HG03457 (cell line): ENCODE measurements at regions not wholly inside any gene's neighbourhood (a gene's known extent, or its start where the extent isn't known, plus 50 kb on each side); places are given as distances from the start of the nearest gene placed in this dataset.
A peak's percentile ranks its signal among the peaks of the same experiment; 100 is the strongest.

Source experiments
- ATAC-seq: cut with Tn5 transposase; IDR thresholded peaks from one replicate; pipeline ENCODE4 v1.9.1; 2021; ENCODE audit warnings: moderate number of reproducible peaks; ENCODE audit not compliant: unreplicated experiment

- no peak for ATAC-seq
Measured at GRCh38 chr6:121810158-121811032, 374.9 kb downstream of the GJA1 start.

- ATAC-seq: no peak
Measured at GRCh38 chr6:121811106-121811505, 375.7 kb downstream of the GJA1 start.

- no peak for ATAC-seq
Measured at GRCh38 chr6:121816361-121816760, 380.9 kb downstream of the GJA1 start.

GRCh38 chr6:121816906-121817540 lies 381.6 kb downstream of the GJA1 start:
- ATAC-seq: no peak

- ATAC-seq: no peak
Measured at GRCh38 chr6:121823437-121823851, 388.0 kb downstream of the GJA1 start.

GRCh38 chr6:121826156-121826810 lies 390.8 kb downstream of the GJA1 start:
- ATAC-seq: no peak

GRCh38 chr6:121828146-121828886 lies 392.9 kb downstream of the GJA1 start:
- no peak for ATAC-seq

- ATAC-seq: no peak
Measured at GRCh38 chr6:121830736-121831135, 395.3 kb downstream of the GJA1 start.

- no peak for ATAC-seq
Measured at GRCh38 chr6:121835662-121836061, 400.2 kb downstream of the GJA1 start.

GRCh38 chr6:121837545-121838229 lies 402.2 kb downstream of the GJA1 start:
- no peak for ATAC-seq

- ATAC-seq: no peak
Measured at GRCh38 chr6:121838842-121839241, 403.4 kb downstream of the GJA1 start.

- ATAC-seq: no peak
Measured at GRCh38 chr6:121839896-121840295, 404.4 kb downstream of the GJA1 start.

- no peak for ATAC-seq
Measured at GRCh38 chr6:121844898-121845297, 409.5 kb downstream of the GJA1 start.

- no peak for ATAC-seq
Measured at GRCh38 chr6:121847806-121848522, 412.5 kb downstream of the GJA1 start.

GRCh38 chr6:121848523-121849255 lies 413.2 kb downstream of the GJA1 start:
- no peak for ATAC-seq

GRCh38 chr6:121849477-121849876 lies 414.0 kb downstream of the GJA1 start:
- peak; percentile 95 for ATAC-seq

GRCh38 chr6:121851056-121851455 lies 415.6 kb downstream of the GJA1 start:
- ATAC-seq: no peak

GRCh38 chr6:121853686-121854085 lies 418.2 kb downstream of the GJA1 start:
- ATAC-seq: no peak

GRCh38 chr6:121855521-121855920 lies 420.1 kb downstream of the GJA1 start:
- ATAC-seq: no peak
